Neural cell (in vitro differentiated cells): ENCODE measurements at regions not wholly inside any gene's neighbourhood (a gene's known extent, or its start where the extent isn't known, plus 50 kb on each side); places are given as distances from the start of the nearest gene placed in this dataset.

Experiments used
- CTCF ChIP-seq: fragments of 450-650 bp; IDR thresholded peaks from 2 replicates; pipeline ENCODE4 v1.5.1; 2014; ENCODE audit warnings: antibody characterized with exemption, mild to moderate bottlenecking, moderate library complexity; ENCODE audit not compliant: poor library complexity, severe bottlenecking
- EP300 ChIP-seq: fragments of 450-650 bp; conservative IDR thresholded peaks from 2 replicates; pipeline ENCODE4 v1.6.1; 2014; ENCODE audit warnings: antibody characterized with exemption, mild to moderate bottlenecking, moderate library complexity; ENCODE audit not compliant: poor library complexity, severe bottlenecking
- EZH2 ChIP-seq: fragments of 200-600, 300-800 bp; shearing (Covaris generic), sonication (generic); IDR thresholded peaks from 2 replicates; pipeline ENCODE4 v1.6.1; 2014; ENCODE audit warnings: antibody characterized with exemption, low read length, borderline replicate concordance, mild to moderate bottlenecking; ENCODE audit not compliant: insufficient read depth, poor library complexity, severe bottlenecking
- MXI1 ChIP-seq: fragments of 450-650 bp; conservative IDR thresholded peaks from 2 replicates; pipeline ENCODE4 v1.6.1; 2014; ENCODE audit warnings: antibody characterized with exemption, mild to moderate bottlenecking; ENCODE audit not compliant: poor library complexity, severe bottlenecking
- POLR2AphosphoS5 ChIP-seq: IDR thresholded peaks from 2 replicates; pipeline ENCODE4 v1.6.1; 2012
- RAD21 ChIP-seq: fragments of 450-650 bp; conservative IDR thresholded peaks from 2 replicates; pipeline ENCODE4 v1.6.1; 2014; ENCODE audit warnings: antibody characterized with exemption, mild to moderate bottlenecking, moderate library complexity
- REST ChIP-seq: IDR thresholded peaks from 2 replicates; pipeline ENCODE4 v1.6.1; 2012; ENCODE audit warnings: borderline replicate concordance
- SMC3 ChIP-seq: fragments of 450-650 bp; conservative IDR thresholded peaks from 2 replicates; pipeline ENCODE4 v1.6.1; 2014; ENCODE audit warnings: antibody characterized with exemption, mild to moderate bottlenecking, moderate library complexity; ENCODE audit not compliant: poor library complexity
- TAF1 ChIP-seq: IDR thresholded peaks from 2 replicates; pipeline ENCODE4 v1.6.1; 2012; ENCODE audit warnings: low read depth

- TF ChIP-seq CTCF (no peak), EP300 (peak; percentile 93), SMC3 (no peak), MXI1 (no peak), EZH2 (no peak), POLR2AphosphoS5 (peak; percentile 62), REST (no peak), TAF1 (no peak), RAD21 (no peak)
Measured at GRCh38 chr2:22513563-22513962, 871.4 kb upstream of the KLHL29 start.
